ENCODE measurements at regions not wholly inside any gene's neighbourhood (a gene's known extent, or its start where the extent isn't known, plus 50 kb on each side); places are given as distances from the start of the nearest gene placed in this dataset.

DNA sequence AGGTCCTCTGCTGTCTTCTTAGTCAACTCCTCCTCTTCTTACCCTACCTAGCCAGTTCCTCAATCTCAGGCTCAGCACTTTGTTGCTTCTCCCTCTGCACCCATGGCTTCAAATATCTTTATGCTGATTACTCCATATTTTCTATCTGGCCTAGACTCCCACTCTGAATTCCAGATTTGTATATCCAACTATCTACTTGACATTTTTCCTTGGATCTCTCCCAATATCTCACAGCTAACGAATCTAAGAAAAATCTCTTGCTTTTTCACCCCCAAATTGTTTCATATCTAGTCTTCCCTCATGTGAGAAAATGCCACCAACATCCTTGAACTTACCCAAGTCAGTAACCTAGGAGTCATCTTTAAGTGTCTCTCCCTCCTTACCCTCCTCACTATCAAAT lies 176.4 kb upstream of the ERCC4 start:
- TF ChIP-seq, protein P1, sequence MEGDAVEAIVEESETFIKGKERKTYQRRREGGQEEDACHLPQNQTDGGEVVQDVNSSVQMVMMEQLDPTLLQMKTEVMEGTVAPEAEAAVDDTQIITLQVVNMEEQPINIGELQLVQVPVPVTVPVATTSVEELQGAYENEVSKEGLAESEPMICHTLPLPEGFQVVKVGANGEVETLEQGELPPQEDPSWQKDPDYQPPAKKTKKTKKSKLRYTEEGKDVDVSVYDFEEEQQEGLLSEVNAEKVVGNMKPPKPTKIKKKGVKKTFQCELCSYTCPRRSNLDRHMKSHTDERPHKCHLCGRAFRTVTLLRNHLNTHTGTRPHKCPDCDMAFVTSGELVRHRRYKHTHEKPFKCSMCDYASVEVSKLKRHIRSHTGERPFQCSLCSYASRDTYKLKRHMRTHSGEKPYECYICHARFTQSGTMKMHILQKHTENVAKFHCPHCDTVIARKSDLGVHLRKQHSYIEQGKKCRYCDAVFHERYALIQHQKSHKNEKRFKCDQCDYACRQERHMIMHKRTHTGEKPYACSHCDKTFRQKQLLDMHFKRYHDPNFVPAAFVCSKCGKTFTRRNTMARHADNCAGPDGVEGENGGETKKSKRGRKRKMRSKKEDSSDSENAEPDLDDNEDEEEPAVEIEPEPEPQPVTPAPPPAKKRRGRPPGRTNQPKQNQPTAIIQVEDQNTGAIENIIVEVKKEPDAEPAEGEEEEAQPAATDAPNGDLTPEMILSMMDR (IDR thresholded peaks at IDR 0.05), result no peak
- TF ChIP-seq POLR2A (IDR thresholded peaks at IDR 0.05; ENCODE audit: low read depth), result no peak
